T1000 (cell line): ENCODE measurements at regions not wholly inside any gene's neighbourhood (a gene's known extent, or its start where the extent isn't known, plus 50 kb on each side); places are given as distances from the start of the nearest gene placed in this dataset.

Experiments
- DNase-seq: peaks from one replicate; lab custom pipeline; 2025; ENCODE audit warnings: mixed read lengths; lab: John Stamatoyannopoulos, UW

DNA sequence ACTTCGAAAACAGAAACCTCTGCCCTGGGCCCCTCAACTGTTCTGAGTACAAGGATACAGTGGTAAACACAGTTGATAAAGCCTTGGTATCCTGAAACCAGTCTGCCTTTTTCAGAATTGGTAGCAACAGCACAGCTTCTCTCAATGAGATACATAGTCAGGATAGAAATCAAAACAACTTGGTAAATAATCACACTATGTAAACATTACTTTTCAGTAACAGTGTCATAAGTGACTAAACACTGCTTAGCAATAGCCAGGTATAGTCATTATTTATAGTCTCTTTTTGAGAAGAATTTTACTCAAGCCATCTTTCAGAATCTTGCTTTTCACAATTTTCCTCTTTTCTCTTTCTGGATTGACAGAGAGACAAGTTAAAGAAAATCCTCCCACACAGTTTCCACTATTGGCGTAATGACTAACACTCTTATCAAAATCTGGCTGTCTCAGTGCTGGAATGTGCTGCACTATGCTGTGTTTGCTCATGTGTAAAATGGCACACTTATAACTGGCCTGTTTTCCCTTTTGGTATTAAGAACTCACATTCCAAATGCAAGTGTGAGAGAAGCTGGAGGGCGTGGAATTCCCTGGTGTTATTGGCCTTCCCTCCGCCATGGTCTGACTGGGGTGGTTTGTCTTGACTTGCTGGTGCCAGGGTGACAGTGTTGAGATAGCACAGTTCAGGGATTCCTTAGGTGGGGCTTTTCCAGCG is 368.8 kb downstream of the TDRD3 start:
- no peak for DNase-seq

DNA sequence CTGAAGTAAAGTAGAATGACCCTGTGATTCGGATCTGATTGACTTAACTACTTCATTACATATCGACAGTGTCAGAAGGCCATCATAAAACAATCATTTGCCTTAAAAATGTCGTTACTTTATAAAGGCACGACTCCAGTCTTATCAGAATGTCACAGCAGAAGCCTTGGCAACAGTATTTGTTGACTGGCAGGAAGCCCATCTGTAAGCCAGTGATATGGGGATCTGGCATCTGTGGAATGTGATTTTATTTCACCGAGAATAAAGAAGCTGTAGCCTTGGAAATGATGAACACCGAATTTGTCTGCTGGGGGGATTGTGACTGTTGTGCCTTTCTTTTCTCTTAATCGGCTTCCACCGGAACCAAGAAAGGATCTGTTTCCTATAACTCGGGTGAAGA is 362.5 kb downstream of the TDRD3 start:
- DNase-seq: no peak

DNA sequence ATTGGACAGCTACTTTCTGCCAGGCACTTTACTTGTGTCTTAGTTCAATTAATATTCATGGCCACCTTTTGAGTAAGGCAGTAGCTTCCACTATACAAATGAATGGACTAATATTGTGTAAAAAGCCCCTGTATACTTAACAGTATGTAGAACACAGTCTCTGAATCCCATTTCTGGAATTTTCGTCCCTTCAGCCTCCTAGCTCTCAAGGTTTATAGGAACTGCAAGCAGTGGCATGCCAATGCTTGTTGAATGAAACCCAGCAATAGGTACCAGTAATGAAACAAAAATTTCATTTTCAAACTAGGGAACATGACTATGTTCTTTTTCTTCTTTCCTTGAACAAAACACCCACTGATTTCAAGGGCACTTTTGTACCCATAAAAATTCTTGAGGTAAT is 361.6 kb downstream of the TDRD3 start:
- DNase-seq: no peak

DNA sequence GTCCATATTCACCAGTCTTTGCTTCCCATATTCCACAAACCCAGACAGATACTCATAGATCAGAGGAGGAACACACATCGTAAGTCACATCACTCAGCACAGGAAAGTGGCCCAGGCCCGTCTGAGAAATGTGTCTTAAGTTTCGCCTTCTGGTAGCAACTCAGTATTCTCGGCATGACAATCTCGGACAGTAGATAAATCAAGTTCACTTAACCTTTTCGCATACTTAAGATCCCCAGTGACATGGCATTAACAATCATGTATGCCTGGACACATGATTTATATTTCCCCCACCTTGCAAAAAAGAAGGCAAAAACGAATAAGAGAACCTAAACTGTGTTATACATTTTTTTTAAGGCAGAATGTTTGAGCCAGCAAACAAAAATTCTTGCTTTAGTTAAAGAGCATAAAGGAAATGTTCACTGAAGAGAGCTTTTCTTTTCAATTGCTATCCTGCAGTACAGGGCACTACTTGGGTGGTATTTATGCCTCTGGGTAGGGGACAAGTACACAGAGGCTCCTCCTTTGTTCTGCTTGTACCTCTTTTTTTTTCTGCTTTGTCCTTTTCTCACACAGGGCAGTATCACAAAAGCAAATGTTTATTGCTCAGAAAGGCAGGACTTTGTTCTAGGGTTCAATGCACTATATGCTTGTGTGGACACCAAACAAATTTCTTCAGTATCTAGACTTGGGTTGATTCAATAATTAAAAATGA is 360.6 kb downstream of the TDRD3 start:
- no peak for DNase-seq

DNA sequence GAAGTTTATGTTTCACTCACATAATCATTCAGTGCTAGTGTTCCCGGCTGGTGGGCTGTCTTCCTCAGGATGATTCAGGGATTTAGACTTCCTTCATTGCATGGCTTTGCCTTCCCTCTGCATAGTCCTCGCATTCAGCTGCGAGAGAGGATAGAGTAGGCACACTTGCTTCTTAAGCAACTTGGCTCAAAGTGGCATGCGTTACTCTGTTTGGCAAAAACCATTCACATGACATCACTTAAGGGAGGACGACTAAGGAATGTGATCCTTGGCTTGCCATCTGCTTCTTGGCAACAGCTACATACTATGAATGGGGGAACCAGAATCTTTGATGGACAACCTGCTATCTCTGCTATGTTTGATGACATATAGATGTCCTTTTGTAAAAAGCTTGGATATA is 359.3 kb downstream of the TDRD3 start:
- DNase-seq: no peak

DNA sequence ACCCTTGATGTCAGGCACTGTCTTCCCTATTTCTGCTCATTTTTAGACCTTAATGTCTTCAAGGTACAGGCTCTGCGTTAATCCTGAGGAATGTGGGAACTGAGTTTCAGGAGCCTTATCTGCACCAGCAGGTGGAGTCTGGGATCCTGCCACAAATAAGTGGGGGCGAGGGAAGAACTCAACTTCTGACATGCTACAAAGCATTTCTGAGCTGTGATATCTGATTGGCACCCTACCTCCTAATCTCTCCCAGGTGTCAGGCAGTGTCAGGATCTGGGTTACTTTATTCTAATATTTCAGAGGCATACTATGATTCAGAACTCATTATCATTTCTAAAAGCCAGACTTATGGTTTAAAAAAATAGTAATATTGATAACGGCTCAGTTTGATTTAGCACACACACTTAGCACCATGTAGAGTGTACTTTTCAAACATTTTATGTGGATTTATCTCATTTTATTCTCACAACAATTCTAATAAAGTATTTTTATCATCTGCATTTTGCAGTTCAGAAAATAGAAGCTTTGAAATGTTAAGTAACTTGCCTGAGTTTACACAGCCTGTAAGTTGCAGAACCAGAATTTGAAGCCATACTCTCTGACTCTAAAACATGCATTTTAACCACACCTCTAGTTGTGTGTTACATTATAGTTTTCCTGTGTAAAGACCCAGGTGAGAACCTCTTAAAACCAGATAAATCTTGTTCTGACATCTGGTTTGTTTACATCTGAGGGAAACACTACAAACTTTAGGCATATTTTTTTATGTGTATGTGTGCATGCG is 358.6 kb downstream of the TDRD3 start:
- DNase-seq: no peak

DNA sequence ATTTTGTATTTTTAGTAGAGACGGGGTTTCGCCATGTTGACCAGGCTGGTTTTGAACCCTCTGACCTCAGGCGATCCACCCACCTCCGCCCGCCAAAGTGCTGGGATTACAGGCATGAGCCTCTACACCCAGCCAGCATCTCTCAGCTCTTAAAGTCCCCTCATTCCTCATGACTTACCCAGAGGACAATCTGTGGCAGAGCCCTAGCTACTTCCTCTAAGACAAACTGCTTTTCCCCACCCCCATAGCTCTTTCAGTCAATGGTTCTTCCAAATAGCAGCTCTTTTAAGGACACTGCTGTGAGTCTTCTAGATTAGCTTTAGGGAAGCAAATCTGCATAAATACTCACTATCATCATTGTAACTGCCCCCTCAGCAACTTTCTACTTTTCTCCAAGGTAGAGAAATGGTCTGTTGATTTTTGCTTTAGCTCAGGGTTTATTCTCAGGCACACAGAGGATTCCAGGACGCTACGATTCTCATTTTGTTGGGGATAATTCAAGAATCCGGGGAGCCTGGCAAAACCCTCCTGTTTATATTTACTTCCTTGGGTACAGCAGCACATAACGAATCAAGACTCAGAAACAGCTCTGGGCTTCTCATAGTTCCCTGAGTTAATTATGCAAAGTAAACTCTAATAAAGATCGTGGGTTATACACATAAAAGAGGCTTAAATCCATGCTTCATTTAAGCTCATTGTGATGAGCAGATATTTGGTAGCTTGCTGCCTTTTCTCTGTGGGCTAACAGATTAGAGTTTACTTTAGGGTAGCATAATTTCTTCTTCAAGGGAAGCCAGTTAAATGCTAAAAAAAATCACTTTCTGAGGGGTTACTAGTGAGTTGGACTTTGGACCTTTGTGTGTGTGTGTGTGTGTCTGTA is 357.4 kb downstream of the TDRD3 start:
- no peak for DNase-seq

DNA sequence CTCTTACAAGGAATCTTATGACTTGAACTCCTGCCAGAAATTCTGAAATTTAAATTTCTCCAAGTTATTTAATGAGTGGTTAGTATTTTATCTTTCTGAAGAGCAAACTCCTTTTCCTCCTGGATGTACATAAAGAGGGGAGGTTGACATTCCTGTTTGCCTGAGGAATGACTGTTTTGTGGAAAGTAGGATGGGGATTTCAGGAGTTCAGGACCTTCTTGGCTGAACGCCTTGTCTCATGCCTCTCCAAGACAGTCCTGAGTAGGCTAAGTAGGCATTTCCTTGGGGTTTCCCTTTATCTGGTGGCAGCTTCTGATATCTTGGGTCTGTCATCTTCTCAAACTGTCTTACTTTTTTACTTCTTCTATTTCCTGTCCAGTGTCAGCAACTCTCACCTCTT is 356.6 kb downstream of the TDRD3 start:
- no peak for DNase-seq

DNA sequence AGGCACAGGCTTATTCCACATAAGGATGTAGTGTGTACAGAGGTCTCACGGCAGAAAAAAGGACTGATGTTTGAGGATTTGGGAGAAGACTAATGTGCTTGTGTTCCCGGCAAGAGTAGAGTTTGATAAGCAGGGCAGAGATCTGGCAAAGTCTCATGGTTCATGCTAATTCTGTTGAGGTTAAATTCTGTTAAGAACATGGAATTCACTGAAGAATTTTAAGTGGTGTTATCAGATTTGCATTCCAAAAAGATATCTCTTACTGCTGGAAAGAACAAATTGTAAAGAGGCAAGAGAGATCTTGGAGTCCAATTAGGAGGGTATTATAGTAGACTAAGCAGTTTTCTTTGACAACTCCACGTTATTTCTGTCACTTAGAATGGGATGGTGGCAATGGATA is 348.3 kb downstream of the TDRD3 start:
- no peak for DNase-seq

DNA sequence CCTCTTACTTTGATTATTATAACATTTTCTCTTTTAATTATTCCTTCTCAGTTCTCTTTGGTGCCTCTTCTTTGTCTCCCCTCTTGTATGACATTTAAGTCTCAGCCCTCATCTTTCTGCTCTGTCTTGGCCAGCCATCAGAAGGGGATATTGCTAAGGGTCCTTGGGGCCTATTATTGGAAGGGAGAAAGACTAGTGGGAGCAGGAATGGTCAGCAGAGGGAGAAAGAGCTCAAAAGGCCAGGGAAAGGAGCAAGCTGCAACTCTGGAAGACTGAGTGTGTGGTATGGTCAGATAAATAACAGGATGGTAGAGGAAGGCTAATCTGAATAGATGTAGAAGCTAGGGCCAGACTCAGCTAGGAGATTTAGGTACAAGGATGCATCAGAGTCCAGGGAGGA is 336.9 kb downstream of the TDRD3 start:
- no peak for DNase-seq

DNA sequence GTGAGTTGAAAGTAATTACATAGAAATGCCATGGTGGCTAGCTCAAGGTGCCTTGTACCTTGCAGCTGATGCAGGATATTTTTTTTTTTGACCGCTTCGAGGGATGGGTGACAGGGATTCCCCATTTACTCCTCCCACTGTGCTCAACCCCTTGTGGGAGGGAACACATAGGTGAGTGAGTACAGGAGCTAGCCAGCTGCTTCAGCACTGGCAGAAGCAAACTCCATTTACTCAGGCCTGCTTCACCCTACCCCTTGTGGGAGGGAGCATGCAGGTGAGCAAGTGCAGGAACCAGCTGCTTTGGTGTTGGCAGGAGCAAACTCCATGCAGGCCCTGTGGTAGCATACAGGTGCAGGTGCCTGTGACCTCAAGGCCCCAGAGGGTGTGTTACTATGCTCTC is 330.1 kb downstream of the TDRD3 start:
- no peak for DNase-seq

DNA sequence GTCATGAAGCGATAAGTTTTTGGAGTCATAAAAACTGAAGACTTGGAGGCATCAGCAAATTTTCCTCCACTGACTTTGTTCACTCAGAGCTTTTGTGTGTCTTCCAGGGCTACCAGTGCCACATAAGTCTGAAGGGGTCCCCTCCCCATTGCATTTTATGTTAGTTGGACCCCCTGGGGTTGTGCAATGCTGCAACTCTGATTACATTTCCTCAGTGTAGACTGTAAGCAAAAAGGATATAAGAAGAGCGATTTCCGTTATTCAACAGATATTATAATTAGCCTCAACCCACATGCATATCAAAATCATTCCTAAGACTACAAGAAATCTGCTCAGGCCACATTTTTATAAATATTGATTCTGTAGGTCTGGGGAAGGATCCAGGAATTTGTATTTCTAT is 324.0 kb downstream of the TDRD3 start:
- DNase-seq: no peak

DNA sequence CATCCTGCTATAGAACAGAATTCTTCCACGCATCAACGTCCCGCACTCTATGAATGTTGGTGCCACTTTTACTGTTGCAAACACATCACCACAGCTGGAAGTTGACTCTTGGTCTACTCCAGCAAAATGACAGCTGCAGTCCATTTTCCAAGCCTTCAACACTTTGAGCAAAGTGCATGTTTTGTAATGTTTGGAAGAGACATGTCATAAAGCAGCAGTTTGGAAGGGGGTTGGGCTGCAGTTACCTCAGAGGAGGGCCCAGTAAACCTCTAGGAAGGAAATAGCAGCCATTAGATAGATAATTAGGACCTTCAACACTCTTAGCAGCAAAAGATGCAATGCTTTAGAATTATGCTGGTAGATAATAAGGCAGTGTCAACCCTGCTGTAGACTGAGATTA is 323.6 kb downstream of the TDRD3 start:
- DNase-seq: no peak

DNA sequence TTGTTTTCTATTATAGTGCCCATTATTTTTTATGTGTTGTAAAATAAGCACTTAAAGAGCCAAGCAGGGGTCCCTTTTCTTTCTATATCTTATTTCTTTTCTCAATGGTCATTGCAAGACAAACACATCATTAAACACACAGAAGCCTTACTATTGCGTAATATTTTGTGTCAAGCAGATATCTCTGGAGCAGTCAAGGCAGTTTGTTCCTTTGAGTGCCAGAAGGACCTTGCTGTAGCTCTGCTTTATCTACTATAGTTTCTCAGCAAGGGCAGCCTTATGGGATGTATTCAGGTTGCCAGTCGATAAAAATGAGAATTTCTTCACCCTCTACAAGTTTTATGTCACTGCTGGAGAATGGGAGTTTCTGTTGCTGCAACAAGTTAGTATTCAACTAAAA is 319.3 kb downstream of the TDRD3 start:
- DNase-seq: no peak

DNA sequence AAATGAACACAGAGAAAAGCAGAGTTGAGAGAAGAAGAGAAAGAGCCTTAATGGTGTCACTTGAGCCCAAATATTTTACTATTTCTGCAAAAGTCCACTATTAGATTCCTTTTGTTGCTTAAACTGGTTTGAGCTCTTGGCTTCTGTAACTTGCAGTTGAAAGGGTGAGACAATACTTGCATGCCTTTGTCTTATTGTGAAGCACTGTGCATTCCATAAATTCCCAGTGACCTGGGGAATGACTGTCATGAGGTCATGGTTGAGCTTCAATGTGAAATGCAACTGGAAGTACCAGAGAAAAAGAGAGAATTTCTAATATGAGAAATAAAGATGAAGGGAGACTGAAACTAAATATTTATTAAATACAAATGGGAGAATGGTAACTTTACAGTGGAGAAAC is 310.9 kb downstream of the TDRD3 start:
- no peak for DNase-seq

DNA sequence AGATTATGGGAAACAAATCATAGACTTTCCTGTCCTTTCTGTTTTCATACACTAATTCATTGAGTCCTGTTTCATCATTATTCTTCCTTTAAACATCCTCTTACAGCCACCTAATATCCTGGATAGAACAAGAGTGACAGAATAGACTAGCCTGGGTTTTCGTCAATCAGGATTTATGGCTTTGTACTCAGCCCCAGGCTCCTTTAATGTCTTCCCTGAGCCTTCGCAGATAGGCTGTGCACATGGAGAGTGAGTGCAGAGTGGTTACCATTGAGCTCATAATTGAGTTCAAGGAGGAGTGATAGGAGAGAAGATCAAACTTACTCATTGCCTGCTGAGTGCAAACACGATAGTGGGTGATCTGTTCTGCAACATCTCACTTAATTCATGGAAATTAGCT is 304.9 kb downstream of the TDRD3 start:
- DNase-seq: no peak

DNA sequence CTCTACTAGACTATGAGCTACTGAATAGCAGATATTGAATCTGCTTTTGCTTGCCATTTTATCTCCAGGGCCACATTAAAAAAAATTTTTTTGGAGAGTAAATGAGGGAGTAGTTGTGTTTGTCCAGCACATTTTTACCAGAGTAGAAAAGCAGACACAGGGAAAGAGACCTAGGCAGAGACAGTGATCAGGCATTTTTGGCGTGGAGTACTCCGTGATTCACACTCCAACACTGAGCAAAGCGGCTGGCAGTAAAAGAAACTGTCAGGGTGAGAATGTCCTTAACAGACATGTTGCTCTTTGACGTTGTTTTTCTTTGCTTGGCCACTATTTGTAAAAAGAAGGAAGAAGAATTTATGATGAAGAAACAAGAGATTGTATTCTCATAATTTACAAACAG is 304.0 kb downstream of the TDRD3 start:
- DNase-seq: no peak

DNA sequence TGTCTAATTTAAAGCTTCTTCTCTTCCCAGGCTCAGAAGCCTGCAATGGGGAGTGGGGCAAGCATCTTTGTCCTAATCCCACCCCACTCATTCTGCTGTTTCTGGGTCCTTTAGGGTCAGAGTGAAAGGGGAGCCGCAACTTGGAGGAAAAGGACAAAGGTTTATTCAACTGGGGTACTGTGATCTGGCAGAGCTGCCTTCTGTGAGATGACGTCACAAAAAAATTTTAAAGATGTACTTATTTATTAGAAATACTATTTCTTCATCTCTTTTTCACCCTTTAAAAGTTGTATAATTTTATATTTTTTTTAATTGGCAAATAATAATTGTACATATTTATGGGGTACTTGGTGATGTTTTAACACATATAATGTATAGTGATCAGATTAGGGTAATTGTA is 302.6 kb downstream of the TDRD3 start:
- DNase-seq: no peak

DNA sequence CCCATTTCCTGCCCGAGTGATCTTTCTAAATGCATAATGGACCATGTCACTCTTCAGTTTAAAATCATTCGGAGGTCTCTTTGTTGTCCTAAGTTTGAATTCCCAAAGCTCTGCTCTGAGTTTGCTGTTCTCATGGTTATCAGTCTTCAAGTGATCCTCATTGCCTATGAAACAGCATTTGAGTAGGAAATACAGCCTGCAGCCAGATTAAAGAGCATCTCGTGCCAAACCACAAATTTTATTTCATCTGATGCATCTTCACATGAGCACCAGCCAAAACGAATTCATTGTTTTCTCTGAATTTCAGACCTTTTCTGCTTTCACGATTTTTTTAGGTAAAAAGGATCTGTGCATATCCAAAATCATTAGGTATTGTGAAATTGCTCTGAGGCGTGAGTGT is 299.6 kb downstream of the TDRD3 start:
- no peak for DNase-seq

DNA sequence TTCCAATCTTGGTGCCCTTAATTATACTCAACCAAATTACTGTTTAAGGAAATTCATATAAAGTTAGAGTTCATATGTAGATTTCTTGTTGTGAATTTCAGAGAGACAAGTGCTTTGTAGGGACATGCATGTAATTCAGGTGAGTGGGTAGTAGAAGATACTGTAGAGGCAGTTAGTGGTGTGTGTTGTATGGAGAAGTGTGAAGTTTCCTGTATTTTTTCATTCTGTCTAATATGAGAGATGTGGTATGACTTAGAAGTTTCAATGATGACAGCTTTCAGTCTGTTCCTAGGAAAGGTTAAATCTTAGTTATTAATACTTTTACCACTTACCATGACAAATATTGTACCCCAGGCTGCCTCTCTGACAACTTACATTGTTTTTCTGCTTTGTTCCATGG is 294.2 kb downstream of the TDRD3 start:
- no peak for DNase-seq

DNA sequence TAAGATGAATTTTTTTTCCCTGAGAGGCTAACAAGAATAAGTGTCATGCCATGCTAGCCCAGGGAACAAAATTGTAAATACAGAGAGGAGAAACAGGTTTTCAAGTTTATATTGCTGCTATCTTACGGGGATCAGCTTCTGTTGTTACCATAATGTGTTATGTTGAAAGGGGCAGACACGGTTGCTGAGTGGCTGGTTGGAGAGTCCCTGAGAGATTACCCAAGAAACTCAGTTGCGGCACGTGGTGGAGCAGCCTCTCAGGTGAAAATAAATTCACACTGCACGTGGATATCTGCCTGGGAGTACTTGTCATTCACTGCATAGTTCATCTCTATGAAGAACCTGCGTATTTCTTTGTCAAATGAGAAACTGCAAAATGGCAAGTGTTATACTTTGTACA is 293.6 kb downstream of the TDRD3 start:
- no peak for DNase-seq

DNA sequence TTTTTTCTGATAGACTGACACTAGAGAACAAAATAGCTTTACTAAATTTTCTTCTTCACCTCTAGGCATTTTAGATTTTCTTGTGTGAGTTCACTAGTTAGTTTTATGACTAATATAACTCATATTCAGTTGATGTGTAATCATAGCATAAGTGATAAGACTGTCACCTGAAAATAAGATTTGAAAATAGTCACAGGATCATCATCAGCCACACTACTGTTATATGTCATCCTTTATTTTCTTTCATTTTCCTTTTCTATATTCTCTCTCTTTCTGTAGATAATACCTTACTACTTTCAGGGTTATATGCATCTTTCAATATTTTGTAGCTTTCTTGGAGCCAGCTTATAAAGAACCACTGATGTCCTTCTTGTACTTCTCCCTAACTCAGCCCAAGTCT is 292.6 kb downstream of the TDRD3 start:
- DNase-seq: no peak
